ENCODE measurements at regions not wholly inside any gene's neighbourhood (a gene's known extent, or its start where the extent isn't known, plus 50 kb on each side); places are given as distances from the start of the nearest gene placed in this dataset.

- Histone ChIP-seq H3K4me1 (ENCODE audit: control insufficient read depth in 1 of 2, insufficient read depth in 2 of 2, low read length in 2 of 2) (no peaks in the 10 kb centered on the region), H3K27ac (ENCODE audit: low read depth, low read length) (no peak overlapping the region), H3K27me3 (ENCODE audit: control insufficient read depth in 1 of 2, insufficient read depth in 2 of 2, low read length in 2 of 2) (no peaks in the 10 kb centered on the region), H3K4me3 (ENCODE audit: low read depth in 1 of 2, low read length in 2 of 2) (no peak overlapping the region), H3K36me3 (ENCODE audit: control insufficient read depth in 1 of 2, insufficient read depth in 2 of 2, low read length in 2 of 2) (no peaks in the 10 kb centered on the region), H3K9ac (ENCODE audit: low read depth in 1 of 2, low read length in 2 of 2) (no peak overlapping the region), H3K9me3 (ENCODE audit: control insufficient read depth in 1 of 2, low read length in 2 of 2) (no peaks in the 10 kb centered on the region)
Observed at GRCh38 chrX:46400530-46401443, 144.4 kb downstream of the ZNF674 start.

DNA sequence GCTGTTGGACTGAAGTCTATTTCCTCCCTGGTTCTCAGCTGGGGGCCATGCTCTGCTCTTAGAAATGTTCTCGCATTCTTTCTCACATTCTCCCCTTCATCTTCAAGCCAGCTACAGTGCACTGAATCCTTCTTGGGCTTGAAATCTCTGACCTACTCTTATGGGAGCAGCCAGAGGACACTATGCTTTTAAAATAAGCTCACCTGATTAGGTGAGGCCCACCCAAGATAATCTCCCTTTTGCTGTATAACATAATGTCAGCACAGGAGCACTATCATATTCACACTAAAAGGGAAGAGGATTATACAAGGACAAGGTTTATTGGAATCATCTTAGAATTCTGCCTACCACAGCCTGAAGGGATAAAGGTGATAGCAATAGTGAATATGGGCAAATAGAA is 146.3 kb downstream of the ZNF674 start:
- Histone ChIP-seq H3K27me3 (ENCODE audit: control insufficient read depth in 1 of 2, insufficient read depth in 2 of 2, low read length in 2 of 2) (no peaks in the 10 kb centered on the region), H3K9ac (ENCODE audit: low read depth in 1 of 2, low read length in 2 of 2) (no peak overlapping the region), H3K9me3 (ENCODE audit: control insufficient read depth in 1 of 2, low read length in 2 of 2) (no peaks in the 10 kb centered on the region)

GRCh38 chrX:46398126-46398525 is 147.1 kb downstream of the ZNF674 start:
- Histone ChIP-seq H3K4me3 (ENCODE audit: low read depth in 1 of 2, low read length in 2 of 2) (no peak overlapping the region), H3K27me3 (ENCODE audit: control insufficient read depth in 1 of 2, insufficient read depth in 2 of 2, low read length in 2 of 2) (no peaks in the 10 kb centered on the region), H3K36me3 (ENCODE audit: control insufficient read depth in 1 of 2, insufficient read depth in 2 of 2, low read length in 2 of 2) (no peaks in the 10 kb centered on the region), H3K9me3 (ENCODE audit: control insufficient read depth in 1 of 2, low read length in 2 of 2) (no peaks in the 10 kb centered on the region), H3K27ac (ENCODE audit: low read depth, low read length) (no peak overlapping the region), H3K4me1 (ENCODE audit: control insufficient read depth in 1 of 2, insufficient read depth in 2 of 2, low read length in 2 of 2) (no peaks in the 10 kb centered on the region), H3K9ac (ENCODE audit: low read depth in 1 of 2, low read length in 2 of 2) (no peak overlapping the region)

More for the DNA sequence above, 146.3 kb downstream of the ZNF674 start:
- H3K27ac ChIP-seq (ENCODE audit: low read depth, low read length), result no peak overlapping the region
- H3K36me3 ChIP-seq (ENCODE audit: control insufficient read depth in 1 of 2, insufficient read depth in 2 of 2, low read length in 2 of 2), result no peaks in the 10 kb centered on the region
- no peaks in the 10 kb centered on the region for H3K4me1 ChIP-seq (ENCODE audit: control insufficient read depth in 1 of 2, insufficient read depth in 2 of 2, low read length in 2 of 2)
- H3K4me3 ChIP-seq (ENCODE audit: low read depth in 1 of 2, low read length in 2 of 2), result no peak overlapping the region

GRCh38 chrX:46386511-46386910 is 158.7 kb downstream of the ZNF674 start:
- H3K9ac ChIP-seq (ENCODE audit: low read depth in 1 of 2, low read length in 2 of 2), result no peak overlapping the region
- H3K4me1 ChIP-seq (ENCODE audit: control insufficient read depth in 1 of 2, insufficient read depth in 2 of 2, low read length in 2 of 2), result no peaks in the 10 kb centered on the region
- peaks cover 0 to 6% of the 10 kb centered on the region in 2 donors for H3K9me3 ChIP-seq (ENCODE audit: control insufficient read depth in 1 of 2, low read length in 2 of 2)
- no peak overlapping the region for H3K4me3 ChIP-seq (ENCODE audit: low read depth in 1 of 2, low read length in 2 of 2)
- no peaks in the 10 kb centered on the region for H3K27me3 ChIP-seq (ENCODE audit: control insufficient read depth in 1 of 2, insufficient read depth in 2 of 2, low read length in 2 of 2)
- no peak overlapping the region for H3K27ac ChIP-seq (ENCODE audit: low read depth, low read length)
- H3K36me3 ChIP-seq (ENCODE audit: control insufficient read depth in 1 of 2, insufficient read depth in 2 of 2, low read length in 2 of 2), result no peaks in the 10 kb centered on the region

GRCh38 chrX:46383006-46383405 is 162.2 kb downstream of the ZNF674 start:
- no peak overlapping the region for H3K4me3 ChIP-seq (ENCODE audit: low read depth in 1 of 2, low read length in 2 of 2)
- H3K9me3 ChIP-seq (ENCODE audit: control insufficient read depth in 1 of 2, low read length in 2 of 2), result no peaks in the 10 kb centered on the region
- no peaks in the 10 kb centered on the region for H3K27me3 ChIP-seq (ENCODE audit: control insufficient read depth in 1 of 2, insufficient read depth in 2 of 2, low read length in 2 of 2)

DNA sequence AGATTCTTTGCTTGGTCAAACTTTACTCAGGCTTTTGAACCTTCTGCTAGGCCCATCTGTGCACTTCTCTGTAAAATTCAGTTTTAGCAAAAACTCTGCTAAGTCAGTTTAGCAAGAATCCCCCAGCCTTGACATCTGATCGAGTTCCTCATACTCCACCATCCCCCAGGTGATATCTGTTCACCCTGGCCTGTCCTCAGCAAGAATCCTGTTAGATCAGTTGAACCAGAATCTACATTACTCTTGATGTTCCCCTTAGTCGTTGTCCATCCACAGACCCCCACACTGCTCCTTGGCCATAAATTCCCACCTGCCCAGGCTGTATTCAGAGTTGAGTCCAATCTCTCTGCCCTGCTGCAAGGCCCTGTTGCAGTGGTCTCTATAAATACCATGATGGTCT is 162.6 kb downstream of the ZNF674 start:
- H3K27me3 ChIP-seq (ENCODE audit: control insufficient read depth in 1 of 2, insufficient read depth in 2 of 2, low read length in 2 of 2), result no peaks in the 10 kb centered on the region
- H3K9me3 ChIP-seq (ENCODE audit: control insufficient read depth in 1 of 2, low read length in 2 of 2), result no peaks in the 10 kb centered on the region
- H3K27ac ChIP-seq (ENCODE audit: low read depth, low read length), result no peak overlapping the region
- no peak overlapping the region for H3K4me3 ChIP-seq (ENCODE audit: low read depth in 1 of 2, low read length in 2 of 2)
- H3K9ac ChIP-seq (ENCODE audit: low read depth in 1 of 2, low read length in 2 of 2), result no peak overlapping the region
- no peaks in the 10 kb centered on the region for H3K4me1 ChIP-seq (ENCODE audit: control insufficient read depth in 1 of 2, insufficient read depth in 2 of 2, low read length in 2 of 2)
- no peaks in the 10 kb centered on the region for H3K36me3 ChIP-seq (ENCODE audit: control insufficient read depth in 1 of 2, insufficient read depth in 2 of 2, low read length in 2 of 2)

More at GRCh38 chrX:46383006-46383405, 162.2 kb downstream of the ZNF674 start:
- Histone ChIP-seq H3K4me1 (ENCODE audit: control insufficient read depth in 1 of 2, insufficient read depth in 2 of 2, low read length in 2 of 2) (no peaks in the 10 kb centered on the region), H3K36me3 (ENCODE audit: control insufficient read depth in 1 of 2, insufficient read depth in 2 of 2, low read length in 2 of 2) (no peaks in the 10 kb centered on the region), H3K27ac (ENCODE audit: low read depth, low read length) (no peak overlapping the region), H3K9ac (ENCODE audit: low read depth in 1 of 2, low read length in 2 of 2) (no peak overlapping the region)

DNA sequence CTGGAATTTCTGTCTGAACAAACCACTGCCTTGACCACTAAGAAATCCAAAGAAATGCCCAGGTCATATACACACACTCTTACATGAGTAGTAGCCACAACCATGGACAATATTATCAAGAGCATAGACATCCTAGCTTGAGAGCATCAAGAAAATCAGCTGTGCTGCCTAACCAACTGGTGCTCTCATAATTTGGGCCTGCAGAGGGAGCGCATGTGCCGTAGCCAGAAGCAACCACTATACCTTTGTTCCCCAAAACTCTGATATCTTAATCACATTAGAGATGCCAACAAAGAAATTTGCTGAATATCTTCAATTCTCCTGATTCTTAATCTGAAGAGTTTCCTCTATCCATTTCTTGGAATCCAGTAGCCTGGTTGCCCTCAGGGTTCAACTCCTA is 163.6 kb downstream of the ZNF674 start:
- no peak overlapping the region for H3K9ac ChIP-seq (ENCODE audit: low read depth in 1 of 2, low read length in 2 of 2)
- no peaks in the 10 kb centered on the region for H3K27me3 ChIP-seq (ENCODE audit: control insufficient read depth in 1 of 2, insufficient read depth in 2 of 2, low read length in 2 of 2)
- H3K4me3 ChIP-seq (ENCODE audit: low read depth in 1 of 2, low read length in 2 of 2), result no peak overlapping the region
- H3K27ac ChIP-seq (ENCODE audit: low read depth, low read length), result no peak overlapping the region
- H3K36me3 ChIP-seq (ENCODE audit: control insufficient read depth in 1 of 2, insufficient read depth in 2 of 2, low read length in 2 of 2), result no peaks in the 10 kb centered on the region
- H3K4me1 ChIP-seq (ENCODE audit: control insufficient read depth in 1 of 2, insufficient read depth in 2 of 2, low read length in 2 of 2), result no peaks in the 10 kb centered on the region
- no peaks in the 10 kb centered on the region for H3K9me3 ChIP-seq (ENCODE audit: control insufficient read depth in 1 of 2, low read length in 2 of 2)

GRCh38 chrX:46380148-46380752 is 165.0 kb downstream of the ZNF674 start:
- H3K27ac ChIP-seq (ENCODE audit: low read depth, low read length), result no peak overlapping the region
- H3K9ac ChIP-seq (ENCODE audit: low read depth in 1 of 2, low read length in 2 of 2), result no peak overlapping the region
- H3K4me3 ChIP-seq (ENCODE audit: low read depth in 1 of 2, low read length in 2 of 2), result no peak overlapping the region
- no peaks in the 10 kb centered on the region for H3K27me3 ChIP-seq (ENCODE audit: control insufficient read depth in 1 of 2, insufficient read depth in 2 of 2, low read length in 2 of 2)
- no peaks in the 10 kb centered on the region for H3K9me3 ChIP-seq (ENCODE audit: control insufficient read depth in 1 of 2, low read length in 2 of 2)
- H3K4me1 ChIP-seq (ENCODE audit: control insufficient read depth in 1 of 2, insufficient read depth in 2 of 2, low read length in 2 of 2), result no peaks in the 10 kb centered on the region
- no peaks in the 10 kb centered on the region for H3K36me3 ChIP-seq (ENCODE audit: control insufficient read depth in 1 of 2, insufficient read depth in 2 of 2, low read length in 2 of 2)

DNA sequence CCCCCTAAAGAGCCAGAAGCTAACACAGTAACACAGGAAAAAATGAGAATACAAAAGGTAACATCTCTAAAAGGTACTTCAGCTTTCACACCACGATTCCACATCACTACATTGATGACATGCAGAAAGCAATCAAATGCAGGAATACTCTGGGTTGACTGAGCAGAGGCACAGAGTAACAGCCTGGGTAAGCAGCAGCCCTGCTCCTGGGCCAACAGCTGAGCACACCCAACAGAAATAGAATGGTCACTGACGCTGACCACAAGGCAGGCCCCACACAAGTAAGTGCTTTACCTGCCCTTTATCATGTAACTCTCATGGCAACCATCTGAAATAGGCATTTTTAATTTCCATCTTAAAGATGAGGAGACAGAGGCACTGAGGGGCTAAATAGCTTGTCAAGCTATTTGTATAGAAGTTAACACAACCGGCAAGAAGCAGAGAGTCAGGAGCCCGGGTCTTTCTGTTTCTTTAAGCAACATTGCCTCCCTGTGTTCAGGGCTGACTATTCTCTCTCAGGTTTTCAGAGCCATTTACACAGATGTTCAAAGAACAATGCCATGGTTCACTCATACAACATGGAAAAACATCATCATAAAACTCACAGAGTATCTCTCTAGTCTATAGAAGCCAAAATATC is 168.9 kb downstream of the ZNF674 start:
- no peaks in the 10 kb centered on the region for H3K27me3 ChIP-seq (ENCODE audit: control insufficient read depth in 1 of 2, insufficient read depth in 2 of 2, low read length in 2 of 2)
- H3K4me3 ChIP-seq (ENCODE audit: low read depth in 1 of 2, low read length in 2 of 2), result no peak overlapping the region
- no peaks in the 10 kb centered on the region for H3K4me1 ChIP-seq (ENCODE audit: control insufficient read depth in 1 of 2, insufficient read depth in 2 of 2, low read length in 2 of 2)
- no peaks in the 10 kb centered on the region for H3K9me3 ChIP-seq (ENCODE audit: control insufficient read depth in 1 of 2, low read length in 2 of 2)
- H3K9ac ChIP-seq (ENCODE audit: low read depth in 1 of 2, low read length in 2 of 2), result no peak overlapping the region
- no peaks in the 10 kb centered on the region for H3K36me3 ChIP-seq (ENCODE audit: control insufficient read depth in 1 of 2, insufficient read depth in 2 of 2, low read length in 2 of 2)
- no peak overlapping the region for H3K27ac ChIP-seq (ENCODE audit: low read depth, low read length)

DNA sequence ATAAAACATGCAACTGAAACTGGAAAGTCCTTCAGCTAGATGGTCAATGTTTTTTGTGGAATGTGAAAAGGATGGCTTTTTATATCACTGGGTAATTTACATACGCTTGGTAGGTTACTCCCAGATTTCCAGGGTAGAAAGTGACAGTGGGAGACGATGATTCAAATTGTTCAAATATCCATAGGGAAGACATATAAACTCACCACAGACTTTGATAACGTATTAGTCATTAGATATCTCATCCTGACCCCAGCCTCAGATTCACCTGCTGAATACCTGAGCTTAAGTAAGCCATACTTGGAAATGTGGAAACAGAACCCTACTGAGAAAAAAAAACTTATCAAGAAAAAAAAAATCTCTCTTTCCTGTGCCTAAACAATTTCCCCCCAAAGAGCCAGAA is 169.4 kb downstream of the ZNF674 start:
- no peak overlapping the region for H3K27ac ChIP-seq (ENCODE audit: low read depth, low read length)
- H3K4me3 ChIP-seq (ENCODE audit: low read depth in 1 of 2, low read length in 2 of 2), result no peak overlapping the region
- H3K9me3 ChIP-seq (ENCODE audit: control insufficient read depth in 1 of 2, low read length in 2 of 2), result no peaks in the 10 kb centered on the region
- H3K4me1 ChIP-seq (ENCODE audit: control insufficient read depth in 1 of 2, insufficient read depth in 2 of 2, low read length in 2 of 2), result no peaks in the 10 kb centered on the region
- H3K9ac ChIP-seq (ENCODE audit: low read depth in 1 of 2, low read length in 2 of 2), result no peak overlapping the region
- H3K27me3 ChIP-seq (ENCODE audit: control insufficient read depth in 1 of 2, insufficient read depth in 2 of 2, low read length in 2 of 2), result no peaks in the 10 kb centered on the region
- no peaks in the 10 kb centered on the region for H3K36me3 ChIP-seq (ENCODE audit: control insufficient read depth in 1 of 2, insufficient read depth in 2 of 2, low read length in 2 of 2)
